Activated CD8-positive, alpha-beta T cell treated with anti-CD3 and anti-CD28 coated beads for 36 hours (primary cell): ENCODE measurements at regions not wholly inside any gene's neighbourhood (a gene's known extent, or its start where the extent isn't known, plus 50 kb on each side); places are given as distances from the start of the nearest gene placed in this dataset.

Experiments used
- ATAC-seq: fragments of 200-7000 bp; cut with Tn5 transposase; one replicate; pipeline ENCODE4 v1.10.0; 2021; ENCODE audit warnings: mild to moderate bottlenecking, moderate library complexity
- CTCF ChIA-PET: fragments of 350-600 bp; sonication (Branson Sonifier 250); formaldehyde crosslinking; loops from one replicate; lab custom pipeline; 2021; ENCODE audit warnings: antibody characterized with exemption; lab: Charles Lee
- POLR2A ChIA-PET: fragments of 350-600 bp; sonication (Branson Sonifier 250); formaldehyde crosslinking; loops from one replicate; lab custom pipeline; 2021; ENCODE audit warnings: antibody characterized with exemption; lab: Charles Lee
- DNase-seq: peaks from one replicate; pipeline ENCODE4 v3.0.0-alpha.2; 2020
- H3K27ac Mint-ChIP-seq: one replicate; pipeline ENCODE4 v1.8.0; 2021; ENCODE audit warnings: mild to moderate bottlenecking, mixed read lengths
- H3K27me3 Mint-ChIP-seq: one replicate; pipeline ENCODE4 v1.8.0; 2021; ENCODE audit warnings: mixed read lengths
- H3K36me3 Mint-ChIP-seq: one replicate; pipeline ENCODE4 v1.8.0; 2021; ENCODE audit warnings: low read depth, mixed read lengths
- H3K4me1 Mint-ChIP-seq: one replicate; pipeline ENCODE4 v1.8.0; 2021; ENCODE audit warnings: low read depth, mixed read lengths
- H3K4me3 Mint-ChIP-seq: one replicate; pipeline ENCODE4 v1.8.0; 2021; ENCODE audit warnings: mild to moderate bottlenecking, moderate library complexity, mixed read lengths
- H3K9me3 Mint-ChIP-seq: one replicate; pipeline ENCODE4 v1.8.0; 2021; ENCODE audit warnings: mixed read lengths
- CTCF ChIP-seq: fragments of 200-600 bp; IDR thresholded peaks from one replicate; pipeline ENCODE4 v1.8.0; 2022; ENCODE audit warnings: antibody characterized with exemption, mild to moderate bottlenecking
- intact Hi-C: fragments of 100-400 bp; cut with micrococcal nuclease; formaldehyde crosslinking; loops from one replicate; pipeline ENCODE4 v1.10.0; 2022

GRCh38 chr3:135348690-135349089 lies 553.6 kb downstream of the EPHB1 start:
- DNase-seq = no peak
- no peaks in the 10 kb centered on the region for H3K4me1 Mint-ChIP-seq
- H3K9me3 Mint-ChIP-seq = peaks cover 1% of the 10 kb centered on the region
- intact Hi-C loops = no loop called here
- H3K27me3 Mint-ChIP-seq = no peaks in the 10 kb centered on the region
- no peak overlapping the region for H3K4me3 Mint-ChIP-seq
- ChIA-PET POLR2A (no interaction called here), CTCF (no interaction called here)
- no peak for TF ChIP-seq CTCF
- no peaks in the 10 kb centered on the region for H3K36me3 Mint-ChIP-seq
- H3K27ac Mint-ChIP-seq = no peak overlapping the region
- ATAC-seq = no peak

GRCh38 chr3:135349254-135349948 lies 554.3 kb downstream of the EPHB1 start:
- Mint-ChIP-seq H3K4me1 (no peaks in the 10 kb centered on the region), H3K27ac (no peak overlapping the region), H3K36me3 (no peaks in the 10 kb centered on the region), H3K27me3 (no peaks in the 10 kb centered on the region), H3K9me3 (peaks cover 8% of the 10 kb centered on the region), H3K4me3 (no peak overlapping the region)
- ATAC-seq (no peak), DNase-seq (no peak)
- intact Hi-C loops = no loop called here
- TF ChIP-seq CTCF = no peak
- CTCF ChIA-PET = no interaction called here
- POLR2A ChIA-PET = no interaction called here

GRCh38 chr3:135352213-135352612 lies 557.2 kb downstream of the EPHB1 start:
- H3K4me1 Mint-ChIP-seq = no peaks in the 10 kb centered on the region
- TF ChIP-seq CTCF = no peak
- no peak for DNase-seq
- H3K36me3 Mint-ChIP-seq = no peaks in the 10 kb centered on the region
- no peak overlapping the region for H3K27ac Mint-ChIP-seq
- peaks cover 8% of the 10 kb centered on the region for H3K9me3 Mint-ChIP-seq
- ATAC-seq = no peak
- POLR2A ChIA-PET = no interaction called here
- CTCF ChIA-PET = no interaction called here
- H3K27me3 Mint-ChIP-seq = no peaks in the 10 kb centered on the region
- intact Hi-C loops = no loop called here
- no peak overlapping the region for H3K4me3 Mint-ChIP-seq

- no peaks in the 10 kb centered on the region for H3K9me3 Mint-ChIP-seq
- H3K27ac Mint-ChIP-seq = no peak overlapping the region
- no peaks in the 10 kb centered on the region for H3K27me3 Mint-ChIP-seq
- H3K4me3 Mint-ChIP-seq = no peak overlapping the region
- ChIA-PET POLR2A (no interaction called here), CTCF (no interaction called here)
- ATAC-seq (no peak), DNase-seq (no peak)
- no peak for TF ChIP-seq CTCF
- H3K36me3 Mint-ChIP-seq = no peaks in the 10 kb centered on the region
- intact Hi-C loops = no loop called here
- H3K4me1 Mint-ChIP-seq = no peaks in the 10 kb centered on the region
These were observed 567.8 kb downstream of the EPHB1 start for GRCh38 chr3:135362889-135363288.

- H3K27me3 Mint-ChIP-seq = no peaks in the 10 kb centered on the region
- no peaks in the 10 kb centered on the region for H3K36me3 Mint-ChIP-seq
- ChIA-PET POLR2A (no interaction called here), CTCF (no interaction called here)
- H3K4me1 Mint-ChIP-seq = no peaks in the 10 kb centered on the region
- H3K27ac Mint-ChIP-seq = no peak overlapping the region
- ATAC-seq = no peak
- no peaks in the 10 kb centered on the region for H3K9me3 Mint-ChIP-seq
- no peak overlapping the region for H3K4me3 Mint-ChIP-seq
- intact Hi-C loops = no loop called here
- DNase-seq = no peak
- no peak for TF ChIP-seq CTCF
These were observed 569.6 kb downstream of the EPHB1 start for GRCh38 chr3:135364676-135365075.
